ENCODE measurements at regions not wholly inside any gene's neighbourhood (a gene's known extent, or its start where the extent isn't known, plus 50 kb on each side); places are given as distances from the start of the nearest gene placed in this dataset.

DNA sequence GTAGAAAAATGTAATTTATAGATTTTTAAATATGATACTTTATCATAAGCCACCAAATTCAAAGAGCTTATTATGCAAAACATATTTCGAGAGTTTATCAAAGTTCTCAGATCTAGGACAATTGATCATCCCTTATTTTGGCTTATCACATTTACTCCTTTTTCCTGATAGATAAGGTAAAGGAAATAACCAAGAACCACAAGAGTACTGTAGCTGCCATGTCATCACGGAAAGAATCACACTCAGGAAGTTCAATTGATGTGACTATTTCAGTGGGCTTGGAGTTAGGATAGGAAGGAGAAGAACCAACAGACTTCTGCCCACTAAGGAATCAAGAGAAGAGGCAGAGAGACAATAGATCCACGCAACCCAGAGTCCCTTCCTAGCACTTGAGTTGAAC is 142.7 kb upstream of the TMCO5A start:
- Histone ChIP-seq H3K4me2 (ENCODE audit: insufficient read depth, insufficient read length, low read length) (no peak overlapping the region), H2AFZ (ENCODE audit: low read length) (no peak overlapping the region), H3K14ac (ENCODE audit: insufficient read depth, low read length) (no peak overlapping the region), H4K20me1 (ENCODE audit: control insufficient read depth, insufficient read depth, insufficient read length) (no peaks in the 10 kb centered on the region), H2BK5ac (ENCODE audit: insufficient read length, low read length) (no peak overlapping the region), H4K91ac (ENCODE audit: insufficient read length, low read depth, low read length) (no peak overlapping the region), H3K23ac (ENCODE audit: insufficient read length, low read depth, low read length) (no peak overlapping the region), H2BK120ac (ENCODE audit: low read depth, low read length, poor library complexity, severe bottlenecking) (no peak overlapping the region), H3K79me2 (ENCODE audit: insufficient read depth, low read length) (no peaks in the 10 kb centered on the region), H2AK5ac (ENCODE audit: insufficient read length, low read length) (no peak overlapping the region), H3K9ac (ENCODE audit: extremely low read depth, insufficient read length, low read length) (no peak overlapping the region), H2BK20ac (ENCODE audit: low read depth, low read length, poor library complexity, severe bottlenecking) (no peak overlapping the region), H2BK12ac (ENCODE audit: insufficient read length, low read depth, low read length) (no peak overlapping the region), H3K56ac (ENCODE audit: insufficient read length, low read depth, low read length) (no peak overlapping the region), H3K79me1 (ENCODE audit: insufficient read depth, low read depth, low read length, poor library complexity, severe bottlenecking) (no peaks in the 10 kb centered on the region), H3K27ac (ENCODE audit: insufficient read length, low read depth, low read length) (no peak overlapping the region), H3K18ac (ENCODE audit: insufficient read length, low read depth, low read length) (no peak overlapping the region), H4K8ac (replicated peaks; ENCODE audit: insufficient read length, low read depth, low read length) (no peak overlapping the region), H3T11ph (ENCODE audit: low read length) (no peak overlapping the region), H3K4me1 (ENCODE audit: insufficient read depth, low read length) (peaks cover 5% of the 10 kb centered on the region), H3K9me3 (ENCODE audit: control insufficient read depth, low read depth, low read length) (no peaks in the 10 kb centered on the region), H3K27me3 (ENCODE audit: insufficient read depth, low read length) (no peaks in the 10 kb centered on the region), H3K4ac (ENCODE audit: low read depth, low read length) (no peak overlapping the region), H2BK15ac (ENCODE audit: low read depth, low read length) (no peak overlapping the region), H4K5ac (ENCODE audit: insufficient read length, low read depth, low read length) (no peak overlapping the region), H3K23me2 (ENCODE audit: insufficient read length, low read depth, low read length, poor library complexity, severe bottlenecking) (no peaks in the 10 kb centered on the region)
- Mint-ChIP-seq H3K36me3 (ENCODE audit: insufficient read depth in 1 of 3, low read depth in 3 of 3) (no peaks in the 10 kb centered on the region; a peak in 1 of 7 replicates), H3K4me1 (peaks cover 8 to 10% of the 10 kb centered on the region in 2 experiments), H3K9me3 (peaks cover 0 to 2% of the 10 kb centered on the region in 2 experiments; a peak in 1 of 5 replicates), H3K27ac (no peak overlapping the region; a peak in 2 of 7 replicates), H3K27me3 (ENCODE audit: low read depth) (no peaks in the 10 kb centered on the region), H3K4me3 (no peak overlapping the region)
- no CpG with 5 or more reads among the region's 3 CpGs for WGBS (ENCODE audit: extremely low coverage, insufficient read length, low lambda C conversion rate)
- TF ChIP-seq, protein P1, sequence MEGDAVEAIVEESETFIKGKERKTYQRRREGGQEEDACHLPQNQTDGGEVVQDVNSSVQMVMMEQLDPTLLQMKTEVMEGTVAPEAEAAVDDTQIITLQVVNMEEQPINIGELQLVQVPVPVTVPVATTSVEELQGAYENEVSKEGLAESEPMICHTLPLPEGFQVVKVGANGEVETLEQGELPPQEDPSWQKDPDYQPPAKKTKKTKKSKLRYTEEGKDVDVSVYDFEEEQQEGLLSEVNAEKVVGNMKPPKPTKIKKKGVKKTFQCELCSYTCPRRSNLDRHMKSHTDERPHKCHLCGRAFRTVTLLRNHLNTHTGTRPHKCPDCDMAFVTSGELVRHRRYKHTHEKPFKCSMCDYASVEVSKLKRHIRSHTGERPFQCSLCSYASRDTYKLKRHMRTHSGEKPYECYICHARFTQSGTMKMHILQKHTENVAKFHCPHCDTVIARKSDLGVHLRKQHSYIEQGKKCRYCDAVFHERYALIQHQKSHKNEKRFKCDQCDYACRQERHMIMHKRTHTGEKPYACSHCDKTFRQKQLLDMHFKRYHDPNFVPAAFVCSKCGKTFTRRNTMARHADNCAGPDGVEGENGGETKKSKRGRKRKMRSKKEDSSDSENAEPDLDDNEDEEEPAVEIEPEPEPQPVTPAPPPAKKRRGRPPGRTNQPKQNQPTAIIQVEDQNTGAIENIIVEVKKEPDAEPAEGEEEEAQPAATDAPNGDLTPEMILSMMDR (conservative IDR thresholded peaks at IDR 0.05) = no peak
- DNase-seq = no peak
